ENCODE measurements at regions not wholly inside any gene's neighbourhood (a gene's known extent, or its start where the extent isn't known, plus 50 kb on each side); places are given as distances from the start of the nearest gene placed in this dataset.

GRCh38 chr2:224196810-224197209, 157.7 kb upstream of the SERPINE2 start:
- TF ChIP-seq CTCF (IDR thresholded peaks at IDR 0.05) = no peak

GRCh38 chr2:224195925-224196571, 157.0 kb upstream of the SERPINE2 start:
- TF ChIP-seq CTCF (IDR thresholded peaks at IDR 0.05) = no peak

GRCh38 chr2:224194161-224194560, 155.1 kb upstream of the SERPINE2 start:
- TF ChIP-seq CTCF (IDR thresholded peaks at IDR 0.05) = no peak

GRCh38 chr2:224191465-224191864, 152.4 kb upstream of the SERPINE2 start:
- no peak for TF ChIP-seq CTCF (IDR thresholded peaks at IDR 0.05)

DNA sequence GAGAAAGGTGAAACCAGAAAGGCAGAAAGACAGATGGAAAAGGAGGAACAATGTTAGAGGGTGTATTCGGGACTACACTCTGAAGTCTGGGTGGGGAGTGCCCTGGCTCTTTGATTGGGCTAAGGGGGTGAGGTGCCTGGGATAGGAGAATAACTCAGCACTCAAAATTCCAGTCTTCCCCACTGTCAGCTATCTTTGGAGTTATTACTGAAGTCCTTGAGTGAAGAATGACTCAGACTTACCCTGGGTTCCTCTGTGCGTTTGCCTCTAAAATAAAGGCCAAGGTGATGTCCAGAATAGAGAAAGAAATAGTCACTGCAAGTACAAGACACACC, 151.8 kb upstream of the SERPINE2 start:
- no peak for TF ChIP-seq CTCF (IDR thresholded peaks at IDR 0.05)

DNA sequence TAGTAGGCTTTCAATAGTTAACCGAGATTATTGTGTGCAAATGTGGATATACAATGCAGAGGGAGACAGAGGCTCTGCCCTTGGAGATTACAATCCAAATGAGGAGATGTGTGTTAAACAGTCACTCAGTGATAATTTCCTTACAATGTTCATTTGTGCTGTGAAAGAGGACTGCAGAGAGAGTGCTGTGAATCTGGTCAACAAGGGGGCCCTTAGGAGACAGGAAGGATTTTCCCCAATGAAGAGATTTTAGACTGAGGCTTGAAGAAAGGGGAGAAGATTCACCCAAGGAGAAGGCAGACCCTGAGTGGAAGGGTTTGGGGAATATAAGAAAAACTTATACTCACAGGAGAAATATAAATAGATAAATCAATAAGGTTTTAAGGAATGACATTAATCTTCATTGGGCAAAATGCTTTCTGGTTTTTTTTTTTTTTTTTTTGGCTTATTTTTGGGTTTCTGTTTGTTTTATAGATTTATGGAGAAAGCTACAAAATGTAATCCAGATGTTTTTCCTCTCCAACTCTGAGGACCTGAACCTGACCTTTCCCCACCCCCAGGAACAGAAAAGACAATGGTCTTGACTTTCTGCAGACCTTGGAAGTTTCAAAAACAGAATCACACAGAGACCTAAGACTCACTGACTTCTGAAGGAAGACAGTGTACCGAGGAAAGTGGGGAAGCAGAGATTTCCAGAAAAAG, 151.3 kb upstream of the SERPINE2 start:
- no peak for TF ChIP-seq CTCF (IDR thresholded peaks at IDR 0.05)

- no peak for TF ChIP-seq CTCF (IDR thresholded peaks at IDR 0.05)
Measured at GRCh38 chr2:224187220-224187619, 148.1 kb upstream of the SERPINE2 start.

All from LNCAP (cell line).